HCT116 (cell line): ENCODE measurements at regions not wholly inside any gene's neighbourhood (a gene's known extent, or its start where the extent isn't known, plus 50 kb on each side); places are given as distances from the start of the nearest gene placed in this dataset.

Experiments
- EZH2 ChIP-seq: fragments of 200-600 bp; sonication (generic); IDR thresholded peaks from 2 replicates; pipeline ENCODE4 v1.6.1; 2017; ENCODE audit warnings: antibody characterized with exemption, mixed run types
- FOSL1 ChIP-seq: IDR thresholded peaks from 2 replicates; pipeline ENCODE4 v1.6.1; 2012; ENCODE audit warnings: low read depth
- POLR2AphosphoS5 ChIP-seq: IDR thresholded peaks from 2 replicates; pipeline ENCODE4 v1.6.1; 2011; ENCODE audit warnings: mild to moderate bottlenecking, low read depth, low read length, moderate library complexity
- RAD21 ChIP-seq: IDR thresholded peaks from 2 replicates; pipeline ENCODE4 v1.6.1; 2012; ENCODE audit warnings: low read depth, mild to moderate bottlenecking
- SRF ChIP-seq: IDR thresholded peaks from 2 replicates; pipeline ENCODE4 v1.6.1; 2012; ENCODE audit warnings: low read depth
- TF ChIP-seq, protein P1 (sequence below), 3 experiments: fragments of 200-600 bp in 1 of 3; sonication (generic) in 1 of 3; IDR thresholded peaks in 2 of 3; conservative IDR thresholded peaks in 1 of 3; 2 replicates each; pipeline ENCODE4 v1.5.1; 2012 to 2017; ENCODE audit warnings: low read depth in 2 of 3, low read length in 2 of 3, antibody characterized with exemption in 1 of 3, borderline replicate concordance in 1 of 3, control low read depth in 1 of 3, mild to moderate bottlenecking in 1 of 3, mixed read lengths in 1 of 3, mixed run types in 1 of 3, moderate library complexity in 1 of 3; ENCODE audit not compliant: insufficient read depth in 1 of 3
- TF ChIP-seq, protein P2 (sequence below): IDR thresholded peaks from 2 replicates; pipeline ENCODE4 v1.6.1; 2012

DNA sequence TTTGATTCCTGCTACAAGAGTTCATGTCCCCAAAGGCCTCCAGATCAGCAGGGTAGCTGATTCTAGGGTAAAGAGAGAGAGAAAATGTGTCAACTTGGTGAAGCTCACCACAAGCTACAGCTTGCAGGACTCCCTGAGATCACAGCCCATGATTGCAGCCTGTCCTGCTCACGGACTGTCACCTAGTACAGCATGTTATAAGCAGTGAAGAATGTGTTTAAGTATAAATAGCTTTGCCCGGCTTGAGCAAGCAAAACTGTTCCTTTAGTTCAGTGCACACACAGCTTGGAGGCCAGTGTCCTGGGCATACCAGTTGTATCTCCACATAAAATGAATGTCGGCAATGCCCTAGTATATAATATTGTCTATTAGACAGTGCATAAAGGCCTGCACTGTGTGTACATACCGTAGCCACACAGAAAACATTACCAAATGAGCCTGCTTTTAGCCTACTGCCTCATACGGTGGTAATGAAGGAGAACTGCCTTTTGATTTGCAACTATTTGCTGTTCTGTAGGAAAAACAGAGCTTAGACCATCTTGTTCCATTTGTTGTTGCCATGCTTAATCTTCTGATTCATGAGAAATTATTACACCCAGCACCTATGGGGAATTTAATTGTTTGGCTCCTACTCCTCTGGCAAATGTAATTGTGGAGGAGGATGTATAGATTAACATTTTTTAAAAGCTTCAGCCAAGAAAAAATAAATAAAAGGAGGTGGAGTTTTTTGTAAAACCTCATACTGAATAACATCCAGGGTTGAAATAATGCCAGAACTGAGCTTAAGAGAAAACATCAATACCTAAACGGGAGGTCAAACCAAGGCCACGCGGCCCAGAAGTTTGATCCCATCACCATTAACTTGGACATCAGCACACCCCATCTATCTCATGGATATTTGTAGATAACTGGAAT lies 108.1 kb upstream of the G2E3 start:
- TF ChIP-seq, protein P1, sequence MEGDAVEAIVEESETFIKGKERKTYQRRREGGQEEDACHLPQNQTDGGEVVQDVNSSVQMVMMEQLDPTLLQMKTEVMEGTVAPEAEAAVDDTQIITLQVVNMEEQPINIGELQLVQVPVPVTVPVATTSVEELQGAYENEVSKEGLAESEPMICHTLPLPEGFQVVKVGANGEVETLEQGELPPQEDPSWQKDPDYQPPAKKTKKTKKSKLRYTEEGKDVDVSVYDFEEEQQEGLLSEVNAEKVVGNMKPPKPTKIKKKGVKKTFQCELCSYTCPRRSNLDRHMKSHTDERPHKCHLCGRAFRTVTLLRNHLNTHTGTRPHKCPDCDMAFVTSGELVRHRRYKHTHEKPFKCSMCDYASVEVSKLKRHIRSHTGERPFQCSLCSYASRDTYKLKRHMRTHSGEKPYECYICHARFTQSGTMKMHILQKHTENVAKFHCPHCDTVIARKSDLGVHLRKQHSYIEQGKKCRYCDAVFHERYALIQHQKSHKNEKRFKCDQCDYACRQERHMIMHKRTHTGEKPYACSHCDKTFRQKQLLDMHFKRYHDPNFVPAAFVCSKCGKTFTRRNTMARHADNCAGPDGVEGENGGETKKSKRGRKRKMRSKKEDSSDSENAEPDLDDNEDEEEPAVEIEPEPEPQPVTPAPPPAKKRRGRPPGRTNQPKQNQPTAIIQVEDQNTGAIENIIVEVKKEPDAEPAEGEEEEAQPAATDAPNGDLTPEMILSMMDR (IDR thresholded peaks at IDR 0.05 in 2 of 3, conservative IDR thresholded peaks at IDR 0.05 in 1 of 3; ENCODE audit: borderline replicate concordance in 1 of 3, insufficient read depth in 1 of 3, low read depth in 2 of 3, low read length in 2 of 3) = no peak
- TF ChIP-seq RAD21 (no peak), SRF (no peak), EZH2 (no peak), FOSL1 (no peak), POLR2AphosphoS5 (no peak)
- TF ChIP-seq, protein P2, sequence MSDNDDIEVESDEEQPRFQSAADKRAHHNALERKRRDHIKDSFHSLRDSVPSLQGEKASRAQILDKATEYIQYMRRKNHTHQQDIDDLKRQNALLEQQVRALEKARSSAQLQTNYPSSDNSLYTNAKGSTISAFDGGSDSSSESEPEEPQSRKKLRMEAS = no peak
